H1 (cell line): ENCODE measurements at regions not wholly inside any gene's neighbourhood (a gene's known extent, or its start where the extent isn't known, plus 50 kb on each side); places are given as distances from the start of the nearest gene placed in this dataset.

Source experiments
- CTCF ChIA-PET: fragments of 300-600 bp; sonication (Branson Sonifier 250); formaldehyde crosslinking; loops from one replicate; lab custom pipeline; 2021; ENCODE audit not compliant: partially characterized antibody; lab: Charles Lee
- POLR2A ChIA-PET: fragments of 300-600 bp; sonication (Branson Sonifier 250); formaldehyde crosslinking; loops from one replicate; lab custom pipeline; 2021; ENCODE audit warnings: inconsistent platforms; ENCODE audit not compliant: partially characterized antibody; lab: Charles Lee
- DNase-seq, 2 experiments: peaks; one replicate each; pipeline versions ENCODE4 v3.0.0 to v3.0.0-alpha.2; 2010 to 2022; ENCODE audit warnings: low spot score in 2 of 2, low read depth in 1 of 2, mixed read lengths in 1 of 2
- FAIRE-seq: peaks from 2 replicates; lab custom pipeline; 2011; peaks lifted over from hg19 to GRCh38; lab: Jason Lieb, UNC
- H2AFZ ChIP-seq: 2 replicates; pipeline ENCODE4 v1.8.1; 2012; ENCODE audit warnings: low read length, inconsistent platforms
- H2AK5ac ChIP-seq: 2 replicates; pipeline ENCODE4 v1.6.1; 2013; ENCODE audit warnings: low read depth, low read length
- H2BK120ac ChIP-seq: replicated peaks from 2 replicates; pipeline ENCODE3; 2013; ENCODE audit warnings: low read depth, low read length, inconsistent platforms
- H2BK12ac ChIP-seq: 2 replicates; pipeline ENCODE4 v1.6.1; 2013; ENCODE audit warnings: low read depth, low read length
- H2BK15ac ChIP-seq: 2 replicates; pipeline ENCODE4 v1.6.1; 2013; ENCODE audit warnings: low read length
- H2BK20ac ChIP-seq: 2 replicates; pipeline ENCODE4 v1.6.1; 2013; ENCODE audit warnings: low read length
- H2BK5ac ChIP-seq: 2 replicates; pipeline ENCODE4 v1.6.1; 2013; ENCODE audit warnings: low read depth, low read length
- H3K14ac ChIP-seq: 2 replicates; pipeline ENCODE4 v1.6.1; 2013; ENCODE audit warnings: inconsistent platforms; ENCODE audit not compliant: insufficient read length
- H3K18ac ChIP-seq: 2 replicates; pipeline ENCODE4 v1.6.1; 2013; ENCODE audit warnings: low read length; ENCODE audit errors: extremely low read depth
- H3K23ac ChIP-seq: 2 replicates; pipeline ENCODE4 v1.6.1; 2013; ENCODE audit warnings: inconsistent platforms; ENCODE audit not compliant: insufficient read length
- H3K23me2 ChIP-seq: 2 replicates; pipeline ENCODE4 v1.6.1; 2013; ENCODE audit warnings: low read depth, low read length
- H3K27ac ChIP-seq: 2 replicates; pipeline ENCODE4 v1.6.1; 2011; ENCODE audit warnings: low read depth, low read length, inconsistent platforms
- H3K27me3 ChIP-seq, 4 experiments: replicated peaks in 1 of 4; 1 replicate in 1 of 4; 2 replicates in 3 of 4; pipeline versions ENCODE4 v1.6.1 to v1.8.1; 2011 to 2013; ENCODE audit warnings: low read length in 3 of 4, mild to moderate bottlenecking in 3 of 4, inconsistent platforms in 2 of 4, mixed read lengths in 2 of 4, moderate library complexity in 1 of 4; ENCODE audit not compliant: control insufficient read depth in 3 of 4, insufficient read depth in 3 of 4; ENCODE audit errors: extremely low read depth in 1 of 4
- H3K36me3 ChIP-seq, 4 experiments: 2 replicates each; pipeline versions ENCODE4 v1.6.1 to v1.8.1; 2011 to 2013; ENCODE audit warnings: mild to moderate bottlenecking in 4 of 4, low read length in 3 of 4, moderate library complexity in 2 of 4, control low read depth in 1 of 4, inconsistent platforms in 1 of 4; ENCODE audit not compliant: insufficient read depth in 4 of 4, control insufficient read depth in 2 of 4
- H3K4ac ChIP-seq: replicated peaks from 2 replicates; pipeline ENCODE3; 2013; ENCODE audit warnings: low read length, low read depth, mixed read lengths, inconsistent platforms; ENCODE audit not compliant: insufficient read length
- H3K4me1 ChIP-seq, 4 experiments: replicated peaks in 1 of 4; 1 replicate in 1 of 4; 2 replicates in 3 of 4; pipeline versions ENCODE4 v1.6.1 to v1.8.1; 2011 to 2013; ENCODE audit warnings: low read length in 3 of 4, inconsistent platforms in 2 of 4, mixed read lengths in 1 of 4; ENCODE audit not compliant: insufficient read depth in 4 of 4, control insufficient read depth in 3 of 4
- H3K4me2 ChIP-seq, 2 experiments: 2 replicates each; pipeline versions ENCODE4 v1.6.1 to v1.8.1; 2011 to 2013; ENCODE audit warnings: low read depth in 2 of 2, low read length in 2 of 2, control low read depth in 1 of 2, inconsistent platforms in 1 of 2, mild to moderate bottlenecking in 1 of 2; ENCODE audit not compliant: insufficient read depth in 1 of 2
- H3K4me3 ChIP-seq, 4 experiments: fragments of 200-600, 300-600 bp in 1 of 4; sonication (generic), shearing (Covaris generic), sonication (Bioruptor Twin) in 1 of 4; 2 replicates each; pipeline versions ENCODE4 v1.5.1 to v1.8.1; 2011 to 2016; ENCODE audit warnings: low read length in 4 of 4, low read depth in 3 of 4, control low read depth in 2 of 4, inconsistent platforms in 2 of 4, mild to moderate bottlenecking in 2 of 4, mixed read lengths in 1 of 4, moderate library complexity in 1 of 4; ENCODE audit not compliant: insufficient read depth in 2 of 4; ENCODE audit errors: extremely low read depth in 1 of 4
- H3K56ac ChIP-seq: replicated peaks from 2 replicates; pipeline ENCODE3; 2013; ENCODE audit warnings: low read depth, mild to moderate bottlenecking, mixed read lengths, low read length, inconsistent platforms; ENCODE audit not compliant: insufficient read length
- H3K79me1 ChIP-seq: 2 replicates; pipeline ENCODE4 v1.6.1; 2013; ENCODE audit warnings: low read depth, low read length, control low read depth
- H3K79me2 ChIP-seq, 2 experiments: 2 replicates each; pipeline versions ENCODE4 v1.6.1 to v1.8.1; 2012 to 2013; ENCODE audit warnings: low read length in 2 of 2, mild to moderate bottlenecking in 2 of 2, inconsistent platforms in 1 of 2; ENCODE audit not compliant: insufficient read depth in 2 of 2, control insufficient read depth in 1 of 2
- H3K9ac ChIP-seq, 4 experiments: replicated peaks in 1 of 4; 1 replicate in 1 of 4; 2 replicates in 3 of 4; pipeline versions ENCODE4 v1.6.1 to v1.8.1; 2011 to 2013; ENCODE audit warnings: low read depth in 3 of 4, low read length in 3 of 4, control low read depth in 2 of 4, mild to moderate bottlenecking in 2 of 4, moderate library complexity in 2 of 4, inconsistent platforms in 1 of 4; ENCODE audit errors: extremely low read depth in 1 of 4
- H3K9me3 ChIP-seq, 2 experiments: 2 replicates each; pipeline versions ENCODE4 v1.6.1 to v1.8.1; 2012 to 2013; ENCODE audit warnings: mild to moderate bottlenecking in 2 of 2, moderate library complexity in 2 of 2, control low read depth in 1 of 2, inconsistent platforms in 1 of 2, low read depth in 1 of 2, low read length in 1 of 2, mixed read lengths in 1 of 2; ENCODE audit not compliant: insufficient read depth in 2 of 2
- H4K20me1 ChIP-seq, 2 experiments: replicated peaks in 1 of 2; 2 replicates each; pipeline versions ENCODE3 to v1.8.1; 2011 to 2013; ENCODE audit warnings: inconsistent platforms in 2 of 2, low read length in 2 of 2, mild to moderate bottlenecking in 1 of 2; ENCODE audit not compliant: insufficient read depth in 2 of 2, control insufficient read depth in 1 of 2
- H4K5ac ChIP-seq: 2 replicates; pipeline ENCODE4 v1.6.1; 2013; ENCODE audit warnings: low read length, low read depth, mixed read lengths, inconsistent platforms; ENCODE audit not compliant: insufficient read length
- H4K8ac ChIP-seq: 2 replicates; pipeline ENCODE4 v1.8.0; 2013; ENCODE audit warnings: mild to moderate bottlenecking, moderate library complexity, low read length, inconsistent platforms; ENCODE audit not compliant: insufficient read depth; ENCODE audit errors: extremely low read depth
- H4K91ac ChIP-seq: replicated peaks from 2 replicates; pipeline ENCODE3; 2013; ENCODE audit warnings: low read length, mixed read lengths, inconsistent platforms; ENCODE audit not compliant: insufficient read length
- ATF3 ChIP-seq: IDR thresholded peaks from 2 replicates; pipeline ENCODE4 v1.6.1; 2011; ENCODE audit warnings: low read depth, mild to moderate bottlenecking, low read length; ENCODE audit not compliant: insufficient read depth
- MAFK ChIP-seq: IDR thresholded peaks from 2 replicates; pipeline ENCODE4 v1.6.1; 2012; ENCODE audit warnings: low read depth, mild to moderate bottlenecking, improper control_type of control experiment, low read length
- PHF8 ChIP-seq: fragments of 200-600 bp; sonication (generic); conservative IDR thresholded peaks from 2 replicates; pipeline ENCODE4 v1.7.1; 2012; ENCODE audit warnings: low read depth, mild to moderate bottlenecking, inconsistent platforms, low read length, moderate library complexity
- SP1 ChIP-seq: IDR thresholded peaks from 2 replicates; pipeline ENCODE4 v1.6.1; 2011; ENCODE audit warnings: low read depth, low read length
- WGBS, 2 experiments: shearing (Covaris generic) in 1 of 2; methylation state at CpG; one replicate each; pipeline versions ENCODE4 v1.1.6 to v1.1.7; 2013 to 2015; ENCODE audit warnings: low lambda C conversion rate in 2 of 2, mixed read lengths in 2 of 2, inconsistent platforms in 1 of 2, low coverage in 1 of 2, missing lambda C conversion rate in 1 of 2; ENCODE audit not compliant: insufficient replicate concordance in 2 of 2, insufficient coverage in 1 of 2, insufficient read length in 1 of 2; ENCODE audit errors: extremely low coverage in 1 of 2, missing lambda C conversion rate in 1 of 2; 5-methylcytosine and 5-hydroxymethylcytosine counted together

- Histone ChIP-seq H3K56ac (no peak overlapping the region), H4K8ac (no peak overlapping the region), H4K5ac (no peak overlapping the region), H2AFZ (no peak overlapping the region), H3K4me2 (no peak overlapping the region), H3K4me3 (no peak overlapping the region), H3K4me1 (no peaks in the 10 kb centered on the region), H3K23me2 (no peaks in the 10 kb centered on the region), H3K18ac (no peak overlapping the region), H2BK20ac (no peak overlapping the region), H4K20me1 (no peaks in the 10 kb centered on the region), H3K79me1 (no peaks in the 10 kb centered on the region), H3K23ac (no peak overlapping the region), H3K9me3 (no peaks in the 10 kb centered on the region), H2BK15ac (no peak overlapping the region), H3K79me2 (no peaks in the 10 kb centered on the region), H3K27ac (no peak overlapping the region), H4K91ac (no peak overlapping the region), H3K27me3 (no peaks in the 10 kb centered on the region), H3K4ac (no peak overlapping the region), H2BK12ac (no peak overlapping the region), H2AK5ac (no peak overlapping the region), H2BK120ac (no peak overlapping the region), H3K14ac (no peak overlapping the region), H3K36me3 (no peaks in the 10 kb centered on the region), H2BK5ac (no peak overlapping the region), H3K9ac (no peak overlapping the region)
- 100% methylated on average over 1 of the region's 1 CpG; no CpG with 5 or more reads in 1 of the 2 experiments for WGBS, 2 experiments
- FAIRE-seq: no peak
- ChIA-PET CTCF (interaction anchor here (0.7 to 1.6 kb wide), 3 partner anchors 11 to 22 kb away, joined by 3 to 5 read pairs (median 4); no protein-coding TSS in a partner anchor), POLR2A (no interaction called here)
- TF ChIP-seq SP1: no peak
- no peak for TF ChIP-seq ATF3
- TF ChIP-seq PHF8: no peak
- no peak for TF ChIP-seq MAFK
- no peak for DNase-seq
Observed at GRCh38 chrX:129233786-129234185, 289.5 kb downstream of the SMARCA1 start.
